HepG2 (cell line): ENCODE measurements at regions not wholly inside any gene's neighbourhood (a gene's known extent, or its start where the extent isn't known, plus 50 kb on each side); places are given as distances from the start of the nearest gene placed in this dataset.

Source experiments
- ATF1 ChIP-seq: IDR thresholded peaks from 2 replicates; pipeline ENCODE4 v1.6.1; 2016; ENCODE audit warnings: mild to moderate bottlenecking, control low read depth
- KDM6A ChIP-seq: IDR thresholded peaks from 2 replicates; pipeline ENCODE4 v1.6.1; 2016; ENCODE audit warnings: low read depth
- NCOA1 ChIP-seq: sonication (generic); formaldehyde crosslinking; IDR thresholded peaks from 2 replicates; pipeline ENCODE4 v1.9.0; 2021; ENCODE audit warnings: missing genetic modification reagents
- NCOA5 ChIP-seq: sonication (generic); formaldehyde crosslinking; IDR thresholded peaks from 2 replicates; pipeline ENCODE4 v1.4.0; 2020; ENCODE audit warnings: missing genetic modification reagents
- NCOR1 ChIP-seq: fragments of 200-600 bp; sonication (generic); IDR thresholded peaks from 2 replicates; pipeline ENCODE4 v1.7.0; 2017; ENCODE audit warnings: antibody characterized with exemption, low read length, borderline replicate concordance
- SNAPC2 ChIP-seq: sonication (generic); formaldehyde crosslinking; IDR thresholded peaks from 2 replicates; pipeline ENCODE4 v1.8.1; 2022; ENCODE audit warnings: mild to moderate bottlenecking, missing genetic modification reagents
- TBL1XR1 ChIP-seq: fragments of 150-350 bp; IDR thresholded peaks from 2 replicates; pipeline ENCODE4 v1.6.1; 2014; ENCODE audit warnings: borderline replicate concordance, low read length; ENCODE audit not compliant: partially characterized antibody
- ZFP36L2 ChIP-seq: sonication (generic); formaldehyde crosslinking; IDR thresholded peaks from 2 replicates; pipeline ENCODE4 v1.4.0; 2020; ENCODE audit warnings: missing genetic modification reagents
- ZNF160 ChIP-seq: sonication (generic); formaldehyde crosslinking; IDR thresholded peaks from 2 replicates; pipeline ENCODE4 v1.8.0; 2022; ENCODE audit warnings: mild to moderate bottlenecking, inconsistent platforms, missing genetic modification reagents
- ZNF329 ChIP-seq: sonication (generic); formaldehyde crosslinking; IDR thresholded peaks from 2 replicates; pipeline ENCODE4 v1.9.0; 2021; ENCODE audit warnings: low read depth, mild to moderate bottlenecking, missing genetic modification reagents
- ZNF367 ChIP-seq: sonication (generic); formaldehyde crosslinking; IDR thresholded peaks from 2 replicates; pipeline ENCODE4 v1.4.0; 2020; ENCODE audit warnings: missing genetic modification reagents, borderline replicate concordance
- ZNF549 ChIP-seq: sonication (generic); formaldehyde crosslinking; IDR thresholded peaks from 2 replicates; pipeline ENCODE4 v1.5.0; 2020; ENCODE audit warnings: missing genetic modification reagents
- ZNF879 ChIP-seq: sonication (generic); formaldehyde crosslinking; IDR thresholded peaks from 2 replicates; pipeline ENCODE4 v1.8.1; 2023; ENCODE audit warnings: missing genetic modification reagents
- ZNF891 ChIP-seq: sonication (generic); formaldehyde crosslinking; IDR thresholded peaks from 2 replicates; pipeline ENCODE4 v1.5.0; 2020; ENCODE audit warnings: mild to moderate bottlenecking, missing genetic modification reagents
- TF ChIP-seq, protein P1 (sequence below), 2 experiments: sonication (generic) in 1 of 2; formaldehyde crosslinking in 1 of 2; IDR thresholded peaks; 2 replicates each; pipeline versions ENCODE4 v1.4.0 to v1.6.1; 2016 to 2020; ENCODE audit warnings: borderline replicate concordance in 1 of 2, low read depth in 1 of 2, mild to moderate bottlenecking in 1 of 2, missing genetic modification reagents in 1 of 2
- TF ChIP-seq, protein P2 (sequence below): sonication (generic); formaldehyde crosslinking; IDR thresholded peaks from 2 replicates; pipeline ENCODE4 v1.4.0; 2020; ENCODE audit warnings: missing genetic modification reagents, low read depth, mild to moderate bottlenecking, borderline replicate concordance
- TF ChIP-seq, protein P3 (sequence below): IDR thresholded peaks from 2 replicates; pipeline ENCODE4 v1.6.1; 2016; ENCODE audit warnings: low read depth
- TF ChIP-seq, protein P4 (sequence below): sonication (generic); formaldehyde crosslinking; IDR thresholded peaks from 2 replicates; pipeline ENCODE4 v1.5.1; 2020; ENCODE audit warnings: mild to moderate bottlenecking, missing genetic modification reagents, borderline replicate concordance
- TF ChIP-seq, protein P5 (sequence below): sonication (generic); formaldehyde crosslinking; IDR thresholded peaks from 2 replicates; pipeline ENCODE4 v1.5.0; 2020; ENCODE audit warnings: mild to moderate bottlenecking, missing genetic modification reagents, borderline replicate concordance
- TF ChIP-seq, protein P6 (sequence below): sonication (generic); formaldehyde crosslinking; IDR thresholded peaks from 2 replicates; pipeline ENCODE4 v1.8.1; 2022; ENCODE audit warnings: mild to moderate bottlenecking, missing genetic modification reagents

DNA sequence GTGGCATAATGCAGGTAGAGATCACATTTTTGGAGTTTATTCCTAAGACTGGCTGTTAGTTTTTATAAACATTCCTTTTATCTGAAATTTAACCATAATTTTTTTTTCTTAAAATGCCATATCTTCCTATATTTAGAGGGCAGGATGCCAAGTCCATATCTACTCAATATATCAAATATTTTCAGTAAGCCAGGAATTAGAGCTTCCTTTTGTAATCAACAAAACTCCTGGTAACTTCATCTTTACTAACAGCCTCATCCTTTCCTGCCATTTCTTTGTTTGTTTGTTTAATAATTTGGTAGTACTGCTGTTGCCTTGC lies 136.3 kb downstream of the OLIG3 start (continued):
- TF ChIP-seq ZNF367 (CRISPR knock-in tag) (no peak), ZNF549 (CRISPR knock-in tag) (no peak), NCOR1 (peak; percentile 78), NCOA1 (CRISPR knock-in tag) (0 out of 2 replicates have a peak, but pooled peaks have one; percentile 13), ZNF891 (CRISPR knock-in tag) (no peak), SNAPC2 (0 out of 2 replicates have a peak, but pooled peaks have one; percentile 28), ZFP36L2 (CRISPR knock-in tag) (no peak), TBL1XR1 (no peak), ATF1 (CRISPR knock-in tag) (peak; percentile 2; the same call in 1 of the 2 replicates), ZNF329 (CRISPR knock-in tag) (no peak), ZNF160 (no peak), KDM6A (CRISPR knock-in tag) (no peak), NCOA5 (CRISPR knock-in tag) (no peak), ZNF879 (CRISPR knock-in tag) (no peak)
- TF ChIP-seq, protein P1, sequence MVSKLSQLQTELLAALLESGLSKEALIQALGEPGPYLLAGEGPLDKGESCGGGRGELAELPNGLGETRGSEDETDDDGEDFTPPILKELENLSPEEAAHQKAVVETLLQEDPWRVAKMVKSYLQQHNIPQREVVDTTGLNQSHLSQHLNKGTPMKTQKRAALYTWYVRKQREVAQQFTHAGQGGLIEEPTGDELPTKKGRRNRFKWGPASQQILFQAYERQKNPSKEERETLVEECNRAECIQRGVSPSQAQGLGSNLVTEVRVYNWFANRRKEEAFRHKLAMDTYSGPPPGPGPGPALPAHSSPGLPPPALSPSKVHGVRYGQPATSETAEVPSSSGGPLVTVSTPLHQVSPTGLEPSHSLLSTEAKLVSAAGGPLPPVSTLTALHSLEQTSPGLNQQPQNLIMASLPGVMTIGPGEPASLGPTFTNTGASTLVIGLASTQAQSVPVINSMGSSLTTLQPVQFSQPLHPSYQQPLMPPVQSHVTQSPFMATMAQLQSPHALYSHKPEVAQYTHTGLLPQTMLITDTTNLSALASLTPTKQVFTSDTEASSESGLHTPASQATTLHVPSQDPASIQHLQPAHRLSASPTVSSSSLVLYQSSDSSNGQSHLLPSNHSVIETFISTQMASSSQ (IDR thresholded peaks at IDR 0.05; ENCODE audit: low read depth) = no peak
- TF ChIP-seq, protein P1 (CRISPR knock-in tag; IDR thresholded peaks at IDR 0.05; ENCODE audit: borderline replicate concordance) = 0 out of 2 replicates have a peak, but pooled peaks have one; percentile 38
- TF ChIP-seq, protein P2, sequence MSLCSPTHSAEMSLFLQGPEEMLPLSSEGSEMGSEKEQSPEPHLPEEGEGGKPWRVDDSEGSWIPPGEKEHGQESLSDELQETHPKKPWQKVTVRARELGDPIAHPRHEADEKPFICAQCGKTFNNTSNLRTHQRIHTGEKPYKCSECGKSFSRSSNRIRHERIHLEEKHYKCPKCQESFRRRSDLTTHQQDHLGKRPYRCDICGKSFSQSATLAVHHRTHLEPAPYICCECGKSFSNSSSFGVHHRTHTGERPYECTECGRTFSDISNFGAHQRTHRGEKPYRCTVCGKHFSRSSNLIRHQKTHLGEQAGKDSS (CRISPR knock-in tag) = no peak
- TF ChIP-seq, protein P3, sequence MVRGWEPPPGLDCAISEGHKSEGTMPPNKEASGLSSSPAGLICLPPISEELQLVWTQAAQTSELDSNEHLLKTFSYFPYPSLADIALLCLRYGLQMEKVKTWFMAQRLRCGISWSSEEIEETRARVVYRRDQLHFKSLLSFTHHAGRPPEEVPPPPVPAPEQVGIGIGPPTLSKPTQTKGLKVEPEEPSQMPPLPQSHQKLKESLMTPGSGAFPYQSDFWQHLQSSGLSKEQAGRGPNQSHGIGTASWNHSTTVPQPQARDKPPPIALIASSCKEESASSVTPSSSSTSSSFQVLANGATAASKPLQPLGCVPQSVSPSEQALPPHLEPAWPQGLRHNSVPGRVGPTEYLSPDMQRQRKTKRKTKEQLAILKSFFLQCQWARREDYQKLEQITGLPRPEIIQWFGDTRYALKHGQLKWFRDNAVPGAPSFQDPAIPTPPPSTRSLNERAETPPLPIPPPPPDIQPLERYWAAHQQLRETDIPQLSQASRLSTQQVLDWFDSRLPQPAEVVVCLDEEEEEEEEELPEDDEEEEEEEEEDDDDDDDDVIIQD (CRISPR knock-in tag) = no peak
- TF ChIP-seq, protein P4, sequence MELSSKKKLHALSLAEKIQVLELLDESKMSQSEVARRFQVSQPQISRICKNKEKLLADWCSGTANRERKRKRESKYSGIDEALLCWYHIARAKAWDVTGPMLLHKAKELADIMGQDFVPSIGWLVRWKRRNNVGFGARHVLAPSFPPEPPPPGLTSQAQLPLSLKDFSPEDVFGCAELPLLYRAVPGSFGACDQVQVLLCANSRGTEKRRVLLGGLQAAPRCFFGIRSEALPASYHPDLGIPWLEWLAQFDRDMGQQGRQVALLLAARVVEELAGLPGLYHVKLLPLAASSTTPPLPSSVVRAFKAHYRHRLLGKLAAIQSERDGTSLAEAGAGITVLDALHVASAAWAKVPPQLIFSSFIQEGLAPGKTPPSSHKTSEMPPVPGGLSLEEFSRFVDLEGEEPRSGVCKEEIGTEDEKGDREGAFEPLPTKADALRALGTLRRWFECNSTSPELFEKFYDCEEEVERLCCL (CRISPR knock-in tag) = no peak; the same call in 1 of the 2 replicates
- TF ChIP-seq, protein P5, sequence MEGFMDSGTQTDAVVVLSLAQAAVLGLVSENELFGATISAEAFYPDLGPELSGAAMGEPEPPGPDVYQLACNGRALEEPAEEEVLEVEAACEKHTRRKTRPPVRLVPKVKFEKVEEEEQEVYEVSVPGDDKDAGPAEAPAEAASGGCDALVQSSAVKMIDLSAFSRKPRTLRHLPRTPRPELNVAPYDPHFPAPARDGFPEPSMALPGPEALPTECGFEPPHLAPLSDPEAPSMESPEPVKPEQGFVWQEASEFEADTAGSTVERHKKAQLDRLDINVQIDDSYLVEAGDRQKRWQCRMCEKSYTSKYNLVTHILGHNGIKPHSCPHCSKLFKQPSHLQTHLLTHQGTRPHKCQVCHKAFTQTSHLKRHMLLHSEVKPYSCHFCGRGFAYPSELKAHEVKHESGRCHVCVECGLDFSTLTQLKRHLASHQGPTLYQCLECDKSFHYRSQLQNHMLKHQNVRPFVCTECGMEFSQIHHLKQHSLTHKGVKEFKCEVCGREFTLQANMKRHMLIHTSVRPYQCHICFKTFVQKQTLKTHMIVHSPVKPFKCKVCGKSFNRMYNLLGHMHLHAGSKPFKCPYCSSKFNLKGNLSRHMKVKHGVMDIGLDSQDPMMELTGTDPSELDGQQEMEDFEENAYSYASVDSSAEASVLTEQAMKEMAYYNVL (CRISPR knock-in tag) = no peak
- TF ChIP-seq, protein P6, sequence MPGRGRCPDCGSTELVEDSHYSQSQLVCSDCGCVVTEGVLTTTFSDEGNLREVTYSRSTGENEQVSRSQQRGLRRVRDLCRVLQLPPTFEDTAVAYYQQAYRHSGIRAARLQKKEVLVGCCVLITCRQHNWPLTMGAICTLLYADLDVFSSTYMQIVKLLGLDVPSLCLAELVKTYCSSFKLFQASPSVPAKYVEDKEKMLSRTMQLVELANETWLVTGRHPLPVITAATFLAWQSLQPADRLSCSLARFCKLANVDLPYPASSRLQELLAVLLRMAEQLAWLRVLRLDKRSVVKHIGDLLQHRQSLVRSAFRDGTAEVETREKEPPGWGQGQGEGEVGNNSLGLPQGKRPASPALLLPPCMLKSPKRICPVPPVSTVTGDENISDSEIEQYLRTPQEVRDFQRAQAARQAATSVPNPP (CRISPR knock-in tag) = peak; percentile 46; the same call in 1 of the 2 replicates
